ENCODE measurements at regions not wholly inside any gene's neighbourhood (a gene's known extent, or its start where the extent isn't known, plus 50 kb on each side); places are given as distances from the start of the nearest gene placed in this dataset.

DNA sequence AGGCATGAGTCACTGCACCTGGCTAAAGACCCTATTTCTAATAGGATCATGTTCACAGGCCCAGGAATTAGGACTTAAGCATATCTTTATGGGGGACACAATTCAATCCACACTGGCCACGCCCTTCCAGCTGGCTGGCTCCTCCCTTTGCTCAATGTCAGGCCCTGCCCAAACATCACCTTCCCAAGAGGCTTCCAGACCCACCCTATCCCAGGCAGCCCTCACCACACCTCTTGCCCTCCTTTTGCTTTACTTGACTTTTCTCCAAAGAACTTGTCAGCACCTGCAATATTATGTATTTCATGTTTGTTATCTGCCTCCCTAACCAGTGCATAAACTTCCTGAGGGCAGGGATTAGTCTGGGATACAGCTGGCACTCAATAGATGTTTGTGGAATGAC, 109.6 kb upstream of the CDH5 start:
- intact Hi-C loops (cut with DNase I) = no loop called here
- H3K9me3 ChIP-seq (ENCODE audit: control insufficient read depth, low read length) = no peaks in the 10 kb centered on the region
- no peaks in the 10 kb centered on the region for H3K4me1 ChIP-seq (ENCODE audit: control insufficient read depth in 1 of 2, insufficient read depth in 2 of 2, low read length in 2 of 2)
- no peak overlapping the region for H3K4me3 ChIP-seq (ENCODE audit: low read length in 2 of 2)
- 90 to 96% methylated on average over 1 of the region's 1 CpG for WGBS, 2 donors
- DNase-seq = peak in 1 of 2 donors; percentile 30
- no peak overlapping the region for H3K27ac ChIP-seq (ENCODE audit: low read depth in 1 of 2, low read length in 2 of 2)
- H3K36me3 ChIP-seq (ENCODE audit: control insufficient read depth in 1 of 2, insufficient read depth in 2 of 2, low read length in 1 of 2) = no peaks in the 10 kb centered on the region
- H3K27me3 ChIP-seq (ENCODE audit: control insufficient read depth in 1 of 2, insufficient read depth in 2 of 2, low read length in 1 of 2) = no peaks in the 10 kb centered on the region
- ATAC-seq (ENCODE audit: low FRiP score) = no peak

DNA sequence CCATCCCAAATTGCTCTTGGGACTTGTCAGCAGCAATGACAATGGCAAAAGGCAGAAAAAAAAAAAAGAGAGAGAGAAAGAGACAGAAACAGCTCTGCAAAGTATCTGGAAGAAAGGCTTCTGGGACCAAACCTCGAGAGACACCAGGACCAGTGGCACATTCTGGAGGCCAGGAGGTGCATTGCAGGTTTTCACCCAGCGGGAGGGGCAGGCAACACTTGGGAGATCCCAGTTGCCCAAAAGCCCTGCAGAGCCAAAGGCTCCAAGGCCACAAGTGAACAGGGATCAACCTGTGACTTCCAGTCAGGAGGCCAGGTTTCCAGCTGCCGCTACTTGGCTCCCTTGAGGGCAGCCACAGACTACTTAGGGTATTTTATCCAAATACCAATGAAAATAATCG, 110.8 kb upstream of the CDH5 start:
- H3K27ac ChIP-seq (ENCODE audit: low read depth in 1 of 2, low read length in 2 of 2) = no peak overlapping the region
- ATAC-seq (ENCODE audit: low FRiP score) (no peak), DNase-seq (peak in 1 of 2 donors; percentile 59)
- no peak overlapping the region for H3K4me3 ChIP-seq (ENCODE audit: low read length in 2 of 2)
- no peaks in the 10 kb centered on the region for H3K36me3 ChIP-seq (ENCODE audit: control insufficient read depth in 1 of 2, insufficient read depth in 2 of 2, low read length in 1 of 2)
- 78 to 90% methylated on average over 4 of the region's 4 CpGs for WGBS, 2 donors
- H3K27me3 ChIP-seq (ENCODE audit: control insufficient read depth in 1 of 2, insufficient read depth in 2 of 2, low read length in 1 of 2) = peaks cover 0 to 1% of the 10 kb centered on the region in 2 donors
- no peaks in the 10 kb centered on the region for H3K9me3 ChIP-seq (ENCODE audit: control insufficient read depth, low read length)
- H3K4me1 ChIP-seq (ENCODE audit: control insufficient read depth in 1 of 2, insufficient read depth in 2 of 2, low read length in 2 of 2) = peaks cover 0 to 2% of the 10 kb centered on the region in 2 donors
- intact Hi-C loops (cut with DNase I) = no loop called here

DNA sequence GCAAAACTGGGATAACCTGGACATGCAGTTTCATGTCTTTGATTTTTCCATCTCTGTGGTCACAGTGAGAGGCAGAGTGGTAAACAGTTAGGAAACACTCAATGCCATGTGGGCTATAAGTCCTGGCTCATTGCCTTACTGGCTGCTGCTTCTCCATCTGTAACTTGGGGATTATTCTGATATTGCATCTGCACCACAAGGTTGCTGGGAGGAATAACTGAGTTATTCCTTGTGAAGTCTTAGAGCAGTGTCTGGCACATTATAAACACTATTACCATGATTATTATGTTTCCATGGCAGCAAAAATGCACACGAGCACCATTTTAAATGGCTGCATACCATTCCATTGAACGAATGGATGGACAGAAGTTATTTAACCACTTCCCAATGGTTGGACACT, 111.7 kb upstream of the CDH5 start:
- Histone ChIP-seq H3K27ac (ENCODE audit: low read depth in 1 of 2, low read length in 2 of 2) (no peak overlapping the region), H3K4me1 (ENCODE audit: control insufficient read depth in 1 of 2, insufficient read depth in 2 of 2, low read length in 2 of 2) (peaks cover 0 to 2% of the 10 kb centered on the region in 2 donors), H3K9me3 (ENCODE audit: control insufficient read depth, low read length) (no peaks in the 10 kb centered on the region), H3K4me3 (ENCODE audit: low read length in 2 of 2) (no peak overlapping the region), H3K36me3 (ENCODE audit: control insufficient read depth in 1 of 2, insufficient read depth in 2 of 2, low read length in 1 of 2) (no peaks in the 10 kb centered on the region), H3K27me3 (ENCODE audit: control insufficient read depth in 1 of 2, insufficient read depth in 2 of 2, low read length in 1 of 2) (peaks cover 0 to 1% of the 10 kb centered on the region in 2 donors)
- WGBS, 2 donors = 26 to 38% methylated on average over 2 of the region's 2 CpGs
- intact Hi-C loops (cut with DNase I) = no loop called here
- no peak for DNase-seq
- ATAC-seq (ENCODE audit: low FRiP score) = no peak

DNA sequence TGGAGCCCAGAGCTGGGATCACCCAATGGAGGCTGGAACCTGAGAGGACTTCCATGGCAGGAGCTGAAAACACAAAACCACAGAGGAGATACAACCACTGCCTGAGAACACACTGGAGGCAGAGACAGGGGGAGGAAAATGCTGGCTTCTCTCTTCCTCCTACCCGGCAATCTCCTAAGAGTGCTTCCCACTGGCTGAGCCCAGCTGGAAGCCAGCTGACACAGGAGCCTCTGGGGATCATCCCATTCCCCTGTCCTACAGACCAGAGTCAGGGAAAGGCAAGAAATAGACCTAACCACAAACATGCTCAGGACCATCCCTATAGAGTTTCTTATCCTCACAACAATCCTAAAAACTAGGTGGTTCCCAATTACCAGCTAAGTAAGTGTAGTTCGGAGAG, 112.4 kb upstream of the CDH5 start:
- Histone ChIP-seq H3K36me3 (ENCODE audit: control insufficient read depth in 1 of 2, insufficient read depth in 2 of 2, low read length in 1 of 2) (no peaks in the 10 kb centered on the region), H3K27ac (ENCODE audit: low read depth in 1 of 2, low read length in 2 of 2) (no peak overlapping the region), H3K4me1 (ENCODE audit: control insufficient read depth in 1 of 2, insufficient read depth in 2 of 2, low read length in 2 of 2) (peaks cover 0 to 2% of the 10 kb centered on the region in 2 donors), H3K4me3 (ENCODE audit: low read length in 2 of 2) (no peak overlapping the region), H3K9me3 (ENCODE audit: control insufficient read depth, low read length) (no peaks in the 10 kb centered on the region), H3K27me3 (ENCODE audit: control insufficient read depth in 1 of 2, insufficient read depth in 2 of 2, low read length in 1 of 2) (peaks cover 0 to 1% of the 10 kb centered on the region in 2 donors)
- ATAC-seq (ENCODE audit: low FRiP score) (no peak), DNase-seq (peak in 1 of 2 donors; percentile 5)
- intact Hi-C loops (cut with DNase I) = no loop called here
- 87 to 91% methylated on average over 2 of the region's 2 CpGs for WGBS, 2 donors

DNA sequence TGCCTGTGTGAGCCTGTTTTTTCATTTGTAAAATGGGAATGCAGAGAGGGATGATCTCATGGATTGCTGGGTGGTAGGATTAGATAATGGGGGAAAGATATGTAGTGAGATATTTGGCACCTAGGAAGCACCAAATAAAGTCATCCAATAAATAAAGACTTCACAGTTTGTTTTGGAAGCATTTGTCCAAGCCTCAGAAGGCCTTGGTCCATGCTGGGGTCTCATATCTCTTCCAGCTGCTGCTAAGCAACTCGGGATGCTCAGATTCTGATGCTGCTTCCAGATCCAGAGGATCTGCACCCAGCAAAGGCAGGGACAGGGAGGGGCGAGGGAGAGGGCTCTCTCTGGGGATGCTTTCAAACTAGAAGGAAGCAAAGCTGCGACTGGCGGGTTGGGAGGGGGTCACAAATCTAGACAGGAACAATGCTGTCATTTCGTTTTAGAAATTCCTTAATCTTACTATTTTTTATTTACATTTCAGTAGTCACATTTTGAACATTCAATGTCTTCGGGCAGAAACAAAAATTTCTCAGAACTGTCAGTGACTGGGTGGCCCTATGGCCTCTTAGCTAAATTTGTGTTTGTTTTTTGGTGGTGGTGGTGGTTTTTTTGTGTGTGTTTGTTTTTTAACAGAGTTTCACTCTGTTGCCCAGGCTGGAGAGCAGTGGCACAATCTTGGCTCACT, 114.9 kb upstream of the CDH5 start:
- ATAC-seq (ENCODE audit: low FRiP score) (peak; percentile 13), DNase-seq (peak in 1 of 2 donors; percentile 22)
- 91 to 93% methylated on average over 6 of the region's 6 CpGs for WGBS, 2 donors
- peaks cover 0 to 2% of the 10 kb centered on the region in 2 donors for H3K4me1 ChIP-seq (ENCODE audit: control insufficient read depth in 1 of 2, insufficient read depth in 2 of 2, low read length in 2 of 2)
- no peak overlapping the region for H3K27ac ChIP-seq (ENCODE audit: low read depth in 1 of 2, low read length in 2 of 2)
- H3K27me3 ChIP-seq (ENCODE audit: control insufficient read depth in 1 of 2, insufficient read depth in 2 of 2, low read length in 1 of 2) = peaks cover 0 to 1% of the 10 kb centered on the region in 2 donors
- no peaks in the 10 kb centered on the region for H3K36me3 ChIP-seq (ENCODE audit: control insufficient read depth in 1 of 2, insufficient read depth in 2 of 2, low read length in 1 of 2)
- H3K9me3 ChIP-seq (ENCODE audit: control insufficient read depth, low read length) = no peaks in the 10 kb centered on the region
- intact Hi-C loops (cut with DNase I) = no loop called here
- H3K4me3 ChIP-seq (ENCODE audit: low read length in 2 of 2) = no peak overlapping the region

DNA sequence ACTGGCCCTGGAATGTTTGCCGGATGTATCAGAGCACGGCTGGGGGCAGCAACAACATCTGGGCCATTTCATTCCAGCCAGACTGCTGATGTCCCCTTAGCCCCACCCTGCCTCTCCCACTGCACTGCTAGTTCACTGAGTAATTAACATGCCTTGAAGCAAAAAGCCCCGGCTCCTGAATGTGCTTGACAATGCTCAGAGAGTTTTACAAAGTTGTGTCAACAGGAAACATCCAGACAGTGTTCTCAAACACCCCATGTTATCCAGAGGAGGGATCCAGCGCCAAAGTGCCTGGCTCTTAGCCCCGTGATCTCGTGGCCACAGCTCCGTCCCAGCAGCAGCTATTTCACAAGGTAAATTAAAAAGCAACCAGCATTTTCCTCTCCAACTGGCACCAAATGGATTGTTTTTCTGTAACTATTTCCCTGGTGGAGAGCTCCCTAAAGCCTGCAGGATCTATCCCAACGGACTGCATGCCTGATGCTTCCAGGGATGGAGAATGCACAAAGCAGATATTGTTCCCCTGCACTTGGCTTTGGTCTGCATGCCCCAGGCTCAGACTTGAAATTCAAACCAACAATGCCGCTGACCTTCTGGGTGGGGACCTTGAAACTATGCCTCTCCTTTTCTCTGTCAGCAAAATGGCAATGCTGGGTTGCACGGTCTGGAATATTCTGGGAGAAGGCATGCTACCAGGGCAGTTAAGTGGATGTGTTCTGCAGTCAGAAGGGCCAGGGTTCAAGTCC, 115.6 kb upstream of the CDH5 start:
- no peak overlapping the region for H3K4me3 ChIP-seq (ENCODE audit: low read length in 2 of 2)
- no peak overlapping the region for H3K27ac ChIP-seq (ENCODE audit: low read depth in 1 of 2, low read length in 2 of 2)
- WGBS, 2 donors = 10 to 13% methylated on average over 10 of the region's 10 CpGs
- peak; percentile 69 to 78 for DNase-seq
- ATAC-seq (ENCODE audit: low FRiP score) = peak; percentile 72
- H3K27me3 ChIP-seq (ENCODE audit: control insufficient read depth in 1 of 2, insufficient read depth in 2 of 2, low read length in 1 of 2) = peaks cover 0 to 1% of the 10 kb centered on the region in 2 donors
- H3K9me3 ChIP-seq (ENCODE audit: control insufficient read depth, low read length) = no peaks in the 10 kb centered on the region
- no peaks in the 10 kb centered on the region for H3K36me3 ChIP-seq (ENCODE audit: control insufficient read depth in 1 of 2, insufficient read depth in 2 of 2, low read length in 1 of 2)
- intact Hi-C loops (cut with DNase I) = no loop called here
- peaks cover 0 to 2% of the 10 kb centered on the region in 2 donors for H3K4me1 ChIP-seq (ENCODE audit: control insufficient read depth in 1 of 2, insufficient read depth in 2 of 2, low read length in 2 of 2)

DNA sequence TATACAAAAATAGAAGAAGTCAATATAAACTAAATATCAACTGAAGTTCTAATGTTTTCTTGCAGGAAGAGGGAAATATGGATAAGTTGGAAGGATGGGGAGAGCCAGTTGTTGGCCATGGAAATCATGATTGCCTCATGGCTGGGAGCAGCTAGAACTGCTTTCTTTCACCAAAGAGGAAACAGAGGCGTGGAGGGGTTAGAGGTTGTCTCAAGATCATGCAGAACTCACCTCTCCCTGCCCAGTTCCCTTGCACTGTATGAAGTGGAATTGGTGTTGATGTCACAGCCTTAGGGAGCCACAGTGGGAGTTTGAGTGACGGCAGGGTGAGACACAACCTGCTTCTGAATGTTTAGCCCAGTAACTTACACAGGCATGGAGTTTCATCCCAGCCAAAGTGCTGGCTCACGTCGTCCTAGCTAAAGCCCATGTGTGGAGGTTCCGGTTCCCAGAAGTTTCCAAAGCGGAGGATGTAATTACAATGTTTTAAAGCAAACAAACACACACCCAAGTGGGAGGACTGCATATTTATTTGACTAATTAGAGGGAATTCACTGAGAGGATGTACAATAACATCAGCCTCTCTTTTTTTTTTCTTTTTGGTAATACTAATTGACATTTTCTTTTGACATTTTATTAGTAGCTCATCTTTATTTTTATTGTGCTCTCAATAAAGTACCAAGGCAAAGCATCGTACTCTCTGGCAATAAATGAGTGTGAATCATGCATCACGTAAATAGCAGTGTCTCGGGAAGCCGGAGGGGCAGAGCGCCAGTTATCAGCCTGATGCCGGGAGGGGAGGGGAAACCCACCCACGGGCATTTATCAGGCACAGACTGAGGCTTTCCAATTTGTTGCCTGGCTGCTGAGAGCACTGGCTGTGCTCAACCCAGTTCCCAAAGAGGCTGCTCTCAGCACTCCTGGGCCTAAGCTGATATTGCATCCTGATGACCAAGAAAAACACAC, 118.7 kb upstream of the CDH5 start:
- H3K27ac ChIP-seq (ENCODE audit: low read depth in 1 of 2, low read length in 2 of 2) = no peak overlapping the region
- H3K36me3 ChIP-seq (ENCODE audit: control insufficient read depth in 1 of 2, insufficient read depth in 2 of 2, low read length in 1 of 2) = no peaks in the 10 kb centered on the region
- WGBS, 2 donors = 70 to 76% methylated on average over 13 of the region's 13 CpGs
- H3K9me3 ChIP-seq (ENCODE audit: control insufficient read depth, low read length) = no peaks in the 10 kb centered on the region
- intact Hi-C loops (cut with DNase I) = no loop called here
- peak; percentile 80 for ATAC-seq (ENCODE audit: low FRiP score)
- peaks cover 0 to 2% of the 10 kb centered on the region in 2 donors for H3K4me1 ChIP-seq (ENCODE audit: control insufficient read depth in 1 of 2, insufficient read depth in 2 of 2, low read length in 2 of 2)
- DNase-seq = peak; percentile 77 to 83
- peaks cover 0 to 1% of the 10 kb centered on the region in 2 donors for H3K27me3 ChIP-seq (ENCODE audit: control insufficient read depth in 1 of 2, insufficient read depth in 2 of 2, low read length in 1 of 2)
- H3K4me3 ChIP-seq (ENCODE audit: low read length in 2 of 2) = no peak overlapping the region

DNA sequence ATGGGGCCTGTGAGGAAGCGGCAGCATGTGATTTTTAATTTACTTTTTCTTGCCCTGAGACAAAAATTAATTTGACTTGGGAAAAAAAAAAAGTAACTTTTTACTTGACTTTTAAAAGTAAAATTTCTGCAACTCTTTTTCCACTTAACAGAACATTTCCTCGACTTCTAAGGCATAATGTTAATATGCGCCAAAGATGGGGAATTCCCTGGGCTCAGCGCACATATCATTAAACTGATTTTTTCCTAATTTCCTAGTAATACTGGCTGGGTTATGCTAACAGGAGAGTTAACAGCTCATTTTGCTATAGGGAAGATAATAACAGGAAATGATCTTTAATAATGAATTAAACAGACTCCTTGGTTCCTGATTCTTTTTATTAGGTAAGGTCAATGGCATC, 120.6 kb upstream of the CDH5 start:
- Histone ChIP-seq H3K27me3 (ENCODE audit: control insufficient read depth in 1 of 2, insufficient read depth in 2 of 2, low read length in 1 of 2) (no peaks in the 10 kb centered on the region), H3K36me3 (ENCODE audit: control insufficient read depth in 1 of 2, insufficient read depth in 2 of 2, low read length in 1 of 2) (no peaks in the 10 kb centered on the region), H3K4me3 (ENCODE audit: low read length in 2 of 2) (no peak overlapping the region), H3K27ac (ENCODE audit: low read depth in 1 of 2, low read length in 2 of 2) (no peak overlapping the region), H3K9me3 (ENCODE audit: control insufficient read depth, low read length) (no peaks in the 10 kb centered on the region), H3K4me1 (ENCODE audit: control insufficient read depth in 1 of 2, insufficient read depth in 2 of 2, low read length in 2 of 2) (no peaks in the 10 kb centered on the region)
- intact Hi-C loops (cut with DNase I) = no loop called here
- no peak for ATAC-seq (ENCODE audit: low FRiP score)
- 92 to 94% methylated on average over 4 of the region's 4 CpGs for WGBS, 2 donors
- DNase-seq = no peak
